Pancreas (tissue), 10 donors: ENCODE measurements at regions not wholly inside any gene's neighbourhood (a gene's known extent, or its start where the extent isn't known, plus 50 kb on each side); places are given as distances from the start of the nearest gene placed in this dataset.

Experiments
- ATAC-seq, 4 donors: fragments of 200-7000 bp; cut with Tn5 transposase; one replicate each; pipeline versions ENCODE4 v1.8.0 to v1.9.1; 2020; ENCODE audit warnings: mild to moderate bottlenecking in 4 of 4, moderate library complexity in 4 of 4
- DNase-seq, 6 donors: peaks; one replicate each; pipeline ENCODE4 v3.0.0-alpha.2; 2020
- FAIRE-seq: peaks from 2 replicates; lab custom pipeline; 2012; peaks lifted over from hg19 to GRCh38; lab: Jason Lieb, UNC
- H3K27ac ChIP-seq, 4 donors: fragments of 200-600 bp; sonication (generic); 1 replicate in 3 of 4; 2 replicates in 1 of 4; pipeline versions ENCODE4 v1.5.0 to v1.8.0; 2020
- H3K27me3 ChIP-seq, 4 donors: fragments of 200-600 bp; one replicate each; pipeline ENCODE4 v1.8.0; 2021
- H3K36me3 ChIP-seq, 3 donors: fragments of 200-600 bp; sonication (generic) in 1 of 3; one replicate each; pipeline versions ENCODE4 v1.5.0 to v1.8.0; 2020 to 2021
- H3K4me1 ChIP-seq, 3 donors: fragments of 200-600 bp; one replicate each; pipeline ENCODE4 v1.8.0; 2021
- H3K4me3 ChIP-seq, 4 donors: fragments of 200-600 bp; sonication (generic) in 2 of 4; one replicate each; pipeline versions ENCODE4 v1.5.0 to v1.8.0; 2020 to 2021
- H3K9me3 ChIP-seq, 4 donors: fragments of 200-600 bp; one replicate each; pipeline ENCODE4 v1.8.0; 2021
- CTCF ChIP-seq, 4 donors: fragments of 200-600 bp; sonication (generic) in 3 of 4; IDR thresholded peaks; one replicate each; pipeline versions ENCODE4 v1.5.0 to v1.8.0; 2021; ENCODE audit warnings: antibody characterized with exemption in 4 of 4
- WGBS, 2 donors: extraction: QIAGEN DNeasy Blood & Tissue Kit; methylation state at CpG; one replicate each; pipeline ENCODE4 v1.1.7; 2013; 5-methylcytosine and 5-hydroxymethylcytosine counted together
- intact Hi-C, 3 donors: fragments of 100-400 bp; cut with DNase I; formaldehyde crosslinking; loops; one replicate each; pipeline versions ENCODE4 v1.11.1 to v1.14.2; 2022
- donor health status: healthy with polysubstance abuse.
- donor health status: DM: no; HTN: no; CAD: no; lungs with moderate emphysema.
- donor health status: DM: no; HTN: no; CAD: no.
- donor health status: control.
- donor health status: control.
- donor health status: Bipolar disorder and iron deficiency.
- donor health status: DM: yes; HTN: yes; CAD: no.
- donor health status: DM: no; HTN: no; CAD: no.
- donor health status: DM: no; HTN: no; CAD: no.
- donor health status: DM: yes; HTN: yes; CAD: no.

DNA sequence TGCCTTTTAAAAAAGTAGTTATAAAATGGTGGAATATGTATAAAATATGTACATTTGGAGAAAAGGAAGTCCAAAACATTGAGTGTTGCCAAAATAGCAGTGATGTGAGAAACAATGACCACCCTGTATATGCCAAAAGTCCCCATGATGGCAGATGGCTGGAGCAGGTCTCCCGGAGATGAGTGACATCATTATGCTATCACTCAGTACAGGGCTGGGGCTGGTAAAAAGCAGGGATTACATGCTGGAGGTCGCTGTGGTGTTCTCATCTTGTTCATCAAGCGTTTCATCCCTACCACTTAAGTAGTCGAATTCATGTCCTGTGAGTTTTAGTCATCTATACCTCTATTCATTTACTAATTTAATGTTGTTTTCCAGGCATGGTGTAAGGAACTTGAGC lies 315.3 kb upstream of the SLC35B3 start:
- ATAC-seq: no peak

GRCh38 chr6:8749465-8749864 lies 314.1 kb upstream of the SLC35B3 start:
- H3K27ac ChIP-seq: no peak overlapping the region
- H3K4me1 ChIP-seq: no peaks in the 10 kb centered on the region
- H3K9me3 ChIP-seq: no peaks in the 10 kb centered on the region
- no peaks in the 10 kb centered on the region for H3K36me3 ChIP-seq
- FAIRE-seq (no peak), DNase-seq (no peak), ATAC-seq (no peak)
- no peak for TF ChIP-seq CTCF (IDR thresholded peaks at IDR 0.05)
- H3K27me3 ChIP-seq: no peaks in the 10 kb centered on the region
- 28 to 31% methylated on average over 1 of the region's 1 CpG for WGBS, 2 donors
- intact Hi-C loops: no loop called here
- no peak overlapping the region for H3K4me3 ChIP-seq

More for the DNA sequence above, 315.3 kb upstream of the SLC35B3 start:
- 68 to 86% methylated on average over 4 of the region's 4 CpGs for WGBS, 2 donors
- intact Hi-C loops: no loop called here
- Histone ChIP-seq H3K36me3 (no peaks in the 10 kb centered on the region), H3K4me3 (no peak overlapping the region), H3K27me3 (no peaks in the 10 kb centered on the region), H3K9me3 (no peaks in the 10 kb centered on the region), H3K27ac (no peak overlapping the region), H3K4me1 (no peaks in the 10 kb centered on the region)
- no peak for TF ChIP-seq CTCF (IDR thresholded peaks at IDR 0.05)
- no peak for FAIRE-seq
- no peak for DNase-seq

DNA sequence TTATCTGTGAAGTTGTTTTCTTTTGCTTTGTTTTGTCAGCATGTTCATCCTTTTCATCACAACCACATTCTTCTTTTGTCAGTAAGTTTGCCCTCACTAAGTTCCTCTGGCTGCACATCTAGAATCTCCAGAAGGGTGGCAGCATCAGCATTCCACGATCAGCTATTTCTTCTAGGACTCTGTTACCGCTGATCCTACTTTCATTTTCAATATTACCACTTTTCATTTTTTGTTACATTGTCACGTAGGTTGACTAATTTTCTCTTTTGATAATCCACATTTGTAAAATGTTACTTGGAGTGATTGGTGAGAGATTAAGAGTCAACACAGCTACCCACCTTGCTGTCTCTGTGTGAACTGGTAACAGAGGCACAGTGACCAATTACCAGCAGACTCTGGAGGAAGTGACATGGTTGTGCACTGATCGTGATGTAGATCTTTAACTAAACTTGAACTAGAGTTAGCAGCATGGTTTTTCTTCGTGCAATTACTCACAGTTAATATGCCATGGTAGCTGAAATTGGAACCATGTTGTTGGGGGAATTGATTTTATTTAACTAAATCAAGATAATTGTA lies 307.9 kb upstream of the SLC35B3 start:
- Histone ChIP-seq H3K4me1 (no peaks in the 10 kb centered on the region), H3K36me3 (no peaks in the 10 kb centered on the region), H3K4me3 (peak overlapping the region in 1 of 4 donors; percentile 22), H3K9me3 (no peaks in the 10 kb centered on the region), H3K27me3 (no peaks in the 10 kb centered on the region), H3K27ac (no peak overlapping the region)
- peak in 2 of 4 donors; percentile 35 to 54 for ATAC-seq
- TF ChIP-seq CTCF (IDR thresholded peaks at IDR 0.05): no peak
- DNase-seq: no peak
- FAIRE-seq: no peak
- WGBS, 2 donors: 47 to 53% methylated on average over 5 of the region's 5 CpGs
- intact Hi-C loops: no loop called here

DNA sequence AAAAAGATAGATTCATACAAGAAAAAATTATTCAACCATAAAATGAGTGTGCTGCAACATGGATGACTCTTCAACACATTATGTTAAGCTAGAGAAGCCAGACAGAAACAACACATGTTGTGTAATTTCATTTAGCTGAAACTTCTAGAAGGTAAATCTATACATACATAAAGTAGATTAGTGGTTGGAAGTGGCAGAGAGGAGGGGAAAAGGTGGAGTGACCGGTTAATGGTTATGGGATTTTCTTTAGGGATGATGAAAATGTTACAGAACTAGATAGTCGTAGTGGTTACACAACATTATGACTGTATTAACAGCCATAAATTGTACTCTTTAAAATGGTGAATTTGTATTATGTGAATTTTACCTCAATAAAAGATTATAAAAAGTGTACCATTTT lies 304.1 kb upstream of the SLC35B3 start:
- H3K4me3 ChIP-seq: no peak overlapping the region
- ATAC-seq (no peak), FAIRE-seq (no peak), DNase-seq (no peak)
- H3K27ac ChIP-seq: no peak overlapping the region
- TF ChIP-seq CTCF (IDR thresholded peaks at IDR 0.05): no peak
- intact Hi-C loops: no loop called here
- H3K36me3 ChIP-seq: no peaks in the 10 kb centered on the region
- H3K9me3 ChIP-seq: no peaks in the 10 kb centered on the region
- WGBS, 2 donors: 78 to 86% methylated on average over 2 of the region's 2 CpGs
- no peaks in the 10 kb centered on the region for H3K27me3 ChIP-seq
- H3K4me1 ChIP-seq: no peaks in the 10 kb centered on the region

- H3K27ac ChIP-seq: no peak overlapping the region
- no peak overlapping the region for H3K4me3 ChIP-seq
- WGBS, 2 donors: 47 to 55% methylated on average over 2 of the region's 2 CpGs
- TF ChIP-seq CTCF (IDR thresholded peaks at IDR 0.05): no peak
- intact Hi-C loops: no loop called here
- no peaks in the 10 kb centered on the region for H3K4me1 ChIP-seq
- no peaks in the 10 kb centered on the region for H3K27me3 ChIP-seq
- no peak for DNase-seq
- FAIRE-seq: no peak
- H3K9me3 ChIP-seq: no peaks in the 10 kb centered on the region
- H3K36me3 ChIP-seq: no peaks in the 10 kb centered on the region
- no peak for ATAC-seq
Measured at GRCh38 chr6:8738951-8739350, 303.6 kb upstream of the SLC35B3 start.
